Mammary epithelial cell (primary cell): ENCODE measurements at regions not wholly inside any gene's neighbourhood (a gene's known extent, or its start where the extent isn't known, plus 50 kb on each side); places are given as distances from the start of the nearest gene placed in this dataset.

Experiments
- CTCF ChIP-seq, 2 donors: IDR thresholded peaks in 1 of 2; conservative IDR thresholded peaks in 1 of 2; 2 replicates each; pipeline ENCODE4 v1.5.1; 2011 to 2012; ENCODE audit warnings: inconsistent platforms in 2 of 2, low read length in 2 of 2, mild to moderate bottlenecking in 2 of 2, control low read depth in 1 of 2, low read depth in 1 of 2; ENCODE audit not compliant: insufficient read depth in 1 of 2; ENCODE audit errors: extremely low read depth in 1 of 2
- EZH2 ChIP-seq: IDR thresholded peaks from 2 replicates; pipeline ENCODE4 v1.6.1; 2012; ENCODE audit warnings: low read length, inconsistent platforms, borderline replicate concordance

DNA sequence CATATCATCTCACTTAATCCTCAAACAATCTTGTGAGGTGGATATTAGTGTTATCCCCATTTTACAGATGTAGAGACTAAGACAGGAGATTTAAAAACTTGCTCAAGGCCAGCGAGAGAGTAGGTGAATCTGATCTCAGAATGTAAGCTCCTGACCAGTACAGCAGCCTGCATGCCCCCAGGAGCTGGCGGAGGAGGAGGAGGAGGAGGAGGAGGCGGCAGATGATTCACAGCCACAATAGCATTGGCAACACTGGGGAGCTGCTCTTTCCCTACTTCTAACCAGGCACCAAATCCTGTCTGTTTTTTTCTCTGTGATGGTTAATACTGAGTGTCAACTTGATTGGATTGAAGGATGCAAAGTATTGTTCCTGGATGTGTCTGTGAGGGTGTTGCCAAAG lies 243.2 kb downstream of the ATG4C start:
- TF ChIP-seq CTCF (conservative IDR thresholded peaks at IDR 0.05 in 1 of 2, IDR thresholded peaks at IDR 0.05 in 1 of 2; ENCODE audit: extremely low read depth in 1 of 2, insufficient read depth in 1 of 2, low read depth in 1 of 2, low read length in 2 of 2) = no peak
- no peak for TF ChIP-seq EZH2
